HG02973 (cell line): ENCODE measurements at regions not wholly inside any gene's neighbourhood (a gene's known extent, or its start where the extent isn't known, plus 50 kb on each side); places are given as distances from the start of the nearest gene placed in this dataset.

ENCODE experiments used
- ATAC-seq: cut with Tn5 transposase; IDR thresholded peaks from one replicate; pipeline ENCODE4 v1.9.1; 2021; ENCODE audit warnings: moderate library complexity; ENCODE audit not compliant: unreplicated experiment

DNA sequence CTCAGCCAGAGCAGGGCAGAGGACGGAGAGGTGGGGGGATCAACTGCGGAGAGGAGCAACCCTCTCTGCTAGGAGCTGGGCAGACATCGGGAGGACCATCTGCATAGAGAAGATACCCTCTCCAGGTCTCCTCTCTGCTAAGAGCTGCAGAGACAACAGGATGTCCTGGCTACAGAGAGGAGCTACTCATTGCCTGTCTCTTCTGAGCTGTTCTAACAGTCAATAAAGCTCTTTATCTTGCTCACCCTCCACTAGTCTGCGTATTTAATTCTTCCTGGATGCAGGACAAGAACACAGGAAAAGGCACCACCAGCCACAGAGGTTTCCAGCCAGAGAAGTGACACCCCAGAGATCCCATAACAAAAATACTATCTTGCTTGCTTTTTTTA, 871.1 kb upstream of the GJE1 start:
- ATAC-seq, result no peak

DNA sequence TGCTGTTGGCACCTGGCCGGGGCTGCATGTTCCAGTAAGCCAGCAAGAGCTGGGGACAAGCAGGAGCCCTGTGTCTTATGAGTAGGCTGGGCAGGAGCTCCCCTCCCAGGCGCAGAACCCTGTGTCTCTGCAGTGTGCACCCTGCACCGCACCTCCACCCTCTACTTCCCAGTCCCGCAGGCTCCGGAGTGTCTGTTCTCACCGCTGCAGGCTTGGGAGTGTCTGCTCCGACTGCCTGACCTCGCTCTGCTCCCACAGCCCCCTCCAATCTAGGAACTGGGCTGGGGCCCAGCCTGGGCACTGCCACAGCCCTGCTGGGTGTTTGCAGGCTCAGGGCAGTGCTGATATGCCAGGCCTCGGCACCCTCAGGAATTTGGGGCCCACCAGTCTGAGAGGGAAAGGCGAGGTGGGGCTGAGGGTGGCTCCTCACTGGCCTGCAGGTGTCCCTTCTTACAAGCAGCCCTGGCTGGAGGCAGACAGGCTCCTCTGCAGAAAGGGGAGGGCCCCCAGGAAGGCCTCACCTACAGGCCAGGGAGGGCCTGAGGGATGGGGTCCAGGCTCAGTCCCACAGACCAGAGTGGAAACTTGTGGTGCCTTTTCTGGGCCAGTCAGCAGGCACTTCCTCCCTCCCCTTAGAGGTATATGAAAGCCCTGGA, 871.6 kb upstream of the GJE1 start:
- no peak for ATAC-seq

DNA sequence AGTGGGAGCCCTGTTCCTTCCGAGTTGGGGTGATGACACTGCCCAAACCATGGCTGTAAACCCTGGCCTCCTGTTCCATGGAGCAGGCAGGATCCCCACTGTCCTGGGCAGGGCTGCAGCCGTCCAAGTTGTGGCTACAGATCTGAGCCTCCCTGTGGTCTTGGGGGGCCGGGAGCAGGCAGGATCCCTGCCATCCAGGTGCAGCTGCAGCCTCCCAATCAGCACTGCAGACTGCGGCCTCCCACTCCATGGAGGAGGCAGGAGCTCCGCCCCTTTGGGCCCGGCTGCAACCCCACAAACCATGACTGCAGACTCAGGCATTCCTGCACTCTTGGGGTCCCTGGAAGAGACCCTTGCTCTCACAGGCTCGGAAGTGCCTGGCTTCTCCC, 872.1 kb upstream of the GJE1 start:
- no peak for ATAC-seq

DNA sequence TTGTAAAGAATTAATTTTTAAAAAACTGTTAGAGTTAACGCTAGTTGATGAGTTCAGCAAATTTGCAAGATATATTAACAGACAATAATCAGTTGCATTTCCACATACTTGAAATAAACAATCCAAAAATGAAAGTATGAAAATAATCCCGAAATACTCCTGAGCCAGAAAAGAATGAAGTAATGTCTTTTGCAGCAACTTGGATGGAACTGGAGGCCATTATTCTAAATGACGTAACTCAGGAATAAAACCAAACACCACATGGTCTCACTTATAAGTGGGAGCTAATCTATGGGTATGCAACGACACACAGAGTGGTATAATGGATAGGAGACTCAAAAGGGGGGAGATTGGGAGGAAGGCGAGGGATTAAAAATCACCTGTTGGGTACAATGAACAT, 872.9 kb upstream of the GJE1 start:
- ATAC-seq, result no peak

DNA sequence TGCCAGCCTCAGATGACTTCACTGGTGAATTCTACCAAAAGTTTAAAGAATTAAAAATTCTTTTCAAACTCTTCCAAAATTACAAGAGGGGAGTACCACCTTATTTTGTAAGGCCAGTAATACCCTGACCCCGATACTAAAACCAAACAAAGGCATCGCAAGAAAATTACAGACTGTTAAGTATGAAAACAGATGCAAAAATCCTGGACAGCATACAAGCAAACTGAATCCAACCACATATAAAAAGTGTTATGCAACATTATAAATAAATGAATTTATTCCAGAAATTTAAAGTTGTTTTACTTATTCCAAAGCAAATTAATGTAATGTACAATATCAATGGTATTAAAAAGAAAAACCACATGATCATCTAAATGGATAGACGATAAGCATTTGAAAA, 873.6 kb upstream of the GJE1 start:
- ATAC-seq, result no peak

DNA sequence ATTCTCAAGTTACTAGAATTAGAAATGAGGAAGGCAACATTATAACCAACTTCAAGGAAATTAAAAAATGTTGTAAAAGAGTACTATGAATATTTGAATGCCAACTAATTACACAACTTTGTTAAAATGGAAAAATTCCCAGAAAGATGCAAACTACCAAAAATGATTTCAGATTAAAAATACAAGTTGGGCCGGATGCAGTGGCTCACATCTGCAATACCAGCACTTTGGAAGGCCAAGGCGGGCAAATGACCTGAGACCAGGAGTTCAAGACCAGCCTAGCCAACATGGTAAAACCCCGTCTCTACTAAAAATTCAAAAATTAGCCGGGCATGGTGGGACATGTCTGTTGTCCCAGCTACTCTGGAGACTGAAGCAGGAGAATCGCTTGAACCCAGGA, 874.2 kb upstream of the GJE1 start:
- no peak for ATAC-seq

DNA sequence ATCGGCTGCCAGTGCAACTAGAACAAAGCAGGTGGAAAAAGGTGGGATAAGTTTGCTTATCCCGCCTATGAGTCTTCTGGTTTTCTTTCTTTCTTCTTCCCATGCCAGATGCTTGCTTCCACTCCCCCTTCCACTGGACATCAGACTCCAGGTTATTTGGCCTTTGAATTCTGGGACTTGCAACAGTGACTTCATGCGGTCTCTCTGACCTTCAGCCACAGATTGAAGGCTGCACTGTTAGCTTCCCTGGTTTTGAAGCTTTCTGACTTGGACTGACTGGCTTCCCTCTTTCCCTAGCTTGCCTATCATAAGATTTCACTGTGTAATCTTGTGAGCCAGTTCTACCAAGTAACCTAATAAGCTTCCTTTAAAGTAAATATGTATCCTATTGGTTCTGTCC, 878.4 kb upstream of the GJE1 start:
- no peak for ATAC-seq

DNA sequence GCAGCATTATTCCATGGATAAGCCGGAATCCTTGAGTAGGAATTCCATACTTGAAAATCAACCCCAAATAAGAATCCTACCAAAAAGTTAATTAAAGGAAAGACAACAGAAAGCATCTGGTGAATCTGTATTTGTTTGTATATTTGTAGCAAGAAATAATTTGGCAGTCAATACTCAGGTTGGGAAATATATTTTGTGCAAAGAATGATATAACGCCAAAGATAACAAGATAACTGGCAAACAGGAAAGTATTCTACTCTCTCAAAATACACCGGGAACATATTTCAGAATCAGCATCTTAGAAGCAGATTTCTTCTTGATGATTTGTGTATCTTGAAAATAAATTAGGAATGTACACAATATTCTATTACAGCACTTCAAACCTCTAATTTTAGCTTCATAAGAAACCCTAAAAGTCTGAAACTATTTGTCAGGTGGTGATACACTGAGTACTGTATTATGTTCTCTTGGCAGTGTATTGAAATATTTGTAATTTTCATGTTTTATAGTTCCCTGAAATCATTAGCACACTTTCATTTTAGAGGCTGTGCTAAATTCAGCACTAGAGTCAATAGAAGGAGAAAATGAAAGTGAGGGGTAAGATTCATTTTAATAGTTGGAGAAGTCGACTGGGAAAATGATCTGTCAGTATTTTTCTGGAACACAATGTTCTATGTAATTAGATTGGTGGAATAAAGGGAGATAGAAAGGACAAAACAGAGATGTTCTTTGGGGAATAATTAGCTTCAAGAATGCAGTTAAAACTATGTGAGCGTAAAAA, 879.7 kb upstream of the GJE1 start:
- no peak for ATAC-seq

GRCh38 chr6:141251286-141251685, 881.4 kb upstream of the GJE1 start:
- ATAC-seq, result no peak

DNA sequence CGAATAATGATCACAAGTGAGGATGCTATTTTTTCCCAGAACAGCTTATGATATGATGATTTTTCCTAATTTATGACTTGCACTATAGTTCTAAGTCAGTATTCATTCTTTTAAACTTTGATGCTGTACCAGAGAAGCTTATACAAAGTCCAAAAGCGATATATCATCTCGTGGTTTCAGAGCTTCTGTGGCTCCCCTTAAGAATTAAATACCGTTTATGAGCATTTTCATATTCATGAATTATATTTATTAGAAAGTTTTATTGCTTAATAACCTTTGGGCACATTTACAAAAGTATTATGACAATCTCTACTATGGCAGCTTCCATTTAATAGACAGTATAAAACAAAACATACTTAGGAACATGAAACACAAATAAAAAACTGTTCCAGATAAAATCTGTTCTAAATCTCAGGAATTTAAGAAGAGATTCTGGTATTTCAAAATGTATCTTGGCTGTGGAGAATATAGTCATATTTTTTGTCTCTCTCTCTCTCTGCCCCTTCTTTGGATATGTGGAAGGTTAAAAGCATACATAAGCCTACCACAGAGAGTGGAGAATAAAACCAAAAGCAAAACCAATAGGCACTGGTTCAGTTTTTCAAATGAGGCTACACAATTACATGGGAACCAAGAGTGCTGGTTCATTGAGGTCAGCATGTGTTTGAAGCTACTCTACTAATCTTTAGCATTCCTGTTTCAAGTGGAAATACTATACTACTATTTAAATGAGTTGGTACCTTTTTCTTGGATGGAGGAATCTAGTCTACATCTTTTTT, 884.5 kb upstream of the GJE1 start:
- peak; percentile 54 for ATAC-seq

GRCh38 chr6:141244366-141244765, 888.4 kb upstream of the GJE1 start:
- ATAC-seq, result no peak

DNA sequence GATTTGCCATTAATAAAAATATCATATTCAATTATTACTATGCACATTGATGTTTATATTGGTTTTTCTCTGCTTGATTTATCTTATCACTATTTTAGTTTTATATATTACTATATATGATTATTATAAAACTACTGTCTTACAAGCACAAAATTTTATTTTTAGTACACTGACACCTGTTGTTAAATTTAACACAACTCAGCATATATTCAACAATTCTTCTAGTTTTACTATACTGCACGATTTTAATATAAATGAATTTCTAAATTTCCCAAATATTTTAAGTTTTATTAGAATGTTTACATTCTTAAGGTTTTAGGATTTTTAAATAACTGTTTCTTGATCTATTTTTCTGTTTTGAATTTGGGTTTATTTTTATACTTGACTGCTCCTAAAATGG, 889.8 kb upstream of the GJE1 start:
- ATAC-seq, result no peak

GRCh38 chr6:141229296-141229695, 903.4 kb upstream of the GJE1 start:
- ATAC-seq, result no peak

DNA sequence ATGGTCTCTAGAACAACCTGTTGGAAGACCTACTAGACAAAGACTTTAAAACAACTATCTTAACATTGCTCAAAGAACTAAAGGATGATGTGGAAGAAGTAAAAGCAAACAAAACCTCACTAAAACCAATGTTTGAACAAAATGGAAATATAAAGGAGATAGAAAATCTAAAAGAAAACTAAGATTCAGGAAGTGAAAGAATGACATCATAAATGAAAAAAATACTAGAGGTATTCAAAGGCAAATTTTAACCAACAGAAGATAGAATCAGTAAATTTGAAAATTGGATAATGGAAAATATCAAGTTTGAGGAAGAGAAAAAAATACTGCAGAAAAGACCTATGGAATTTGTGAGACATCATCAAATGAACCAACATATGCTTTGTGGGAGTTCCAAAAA, 914.1 kb upstream of the GJE1 start:
- ATAC-seq, result no peak

DNA sequence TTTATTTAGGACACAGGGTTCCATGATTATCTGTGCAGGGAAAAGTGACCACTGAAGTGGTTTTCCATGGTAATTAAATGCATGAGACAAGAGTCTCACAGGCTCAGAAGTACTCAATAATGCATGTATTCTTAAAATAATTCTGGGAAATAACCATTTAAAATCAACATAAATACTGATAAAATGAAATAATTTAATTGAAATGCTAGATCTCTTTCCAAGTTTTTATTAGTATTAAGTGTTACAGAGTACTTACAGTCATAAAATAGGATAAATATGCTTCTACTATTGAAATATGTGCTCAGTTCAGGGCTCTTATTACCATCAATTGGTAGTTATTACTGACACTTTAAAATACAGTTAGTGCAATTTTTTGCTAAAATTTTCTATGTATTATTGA, 916.0 kb upstream of the GJE1 start:
- ATAC-seq, result no peak

DNA sequence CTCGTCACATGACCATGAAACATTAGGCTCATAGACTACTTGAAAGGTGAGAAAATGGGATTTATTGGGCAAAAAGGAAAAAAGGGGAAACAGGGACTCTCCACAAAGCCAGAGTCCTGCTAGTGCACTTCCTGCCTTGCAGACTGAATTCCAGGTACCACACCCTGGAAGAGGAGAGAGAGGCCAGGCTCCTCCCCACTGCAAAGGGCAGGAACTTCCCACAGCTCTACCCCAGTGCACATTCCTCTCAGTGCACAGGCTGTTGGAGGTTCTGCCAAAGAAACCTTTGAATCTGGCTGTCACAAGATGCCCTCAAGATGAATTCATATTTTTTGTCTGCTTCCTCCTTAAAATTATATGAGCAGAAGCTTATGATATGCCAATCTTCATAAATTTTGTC, 920.4 kb upstream of the GJE1 start:
- no peak for ATAC-seq

DNA sequence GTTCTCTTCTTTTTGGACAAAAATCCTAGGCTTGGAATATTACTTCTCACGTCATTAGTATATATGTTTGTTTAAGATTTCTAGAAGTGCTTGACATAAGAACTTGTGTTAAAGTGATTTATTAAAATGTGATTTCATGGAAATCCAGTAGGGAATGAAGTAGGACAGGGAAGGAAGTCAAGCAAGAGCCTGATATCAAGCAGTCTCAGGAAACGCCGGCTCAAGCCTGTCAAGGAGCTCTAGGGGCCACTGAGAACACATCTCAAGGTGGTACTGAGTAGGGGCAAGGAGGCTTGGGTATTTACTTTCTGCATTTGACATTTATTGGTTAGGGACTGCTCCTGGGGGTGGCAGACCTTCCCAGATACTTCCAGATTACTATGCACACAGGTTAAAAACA, 920.9 kb upstream of the GJE1 start:
- ATAC-seq, result no peak

- ATAC-seq, result no peak
These were observed 921.8 kb upstream of the GJE1 start for GRCh38 chr6:141210901-141211300.

GRCh38 chr6:141209890-141210289, 922.8 kb upstream of the GJE1 start:
- no peak for ATAC-seq

- no peak for ATAC-seq
These were observed 924.6 kb upstream of the GJE1 start for GRCh38 chr6:141208101-141208500.

- ATAC-seq, result no peak
These were observed 928.7 kb upstream of the GJE1 start for GRCh38 chr6:141203902-141204575.

DNA sequence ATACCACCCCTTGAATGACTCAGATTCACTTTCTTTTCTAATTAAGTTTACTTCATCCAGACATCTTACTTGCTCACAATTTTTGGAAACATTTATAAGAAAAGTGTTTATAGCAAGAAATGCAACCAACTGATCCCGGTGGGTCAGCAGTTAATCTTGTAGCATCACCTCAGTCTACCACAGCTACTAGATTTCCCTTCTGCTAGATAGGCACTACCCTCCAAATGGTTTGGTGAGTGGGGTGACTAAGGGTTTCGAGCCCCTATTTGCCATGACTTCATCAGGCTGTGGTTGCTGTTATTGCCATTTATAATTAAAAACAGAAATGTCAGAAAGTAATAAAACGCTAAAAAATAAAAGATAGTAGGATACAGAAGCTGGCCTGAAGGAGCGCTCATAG, 930.1 kb upstream of the GJE1 start:
- no peak for ATAC-seq
